ENCODE measurements at regions not wholly inside any gene's neighbourhood (a gene's known extent, or its start where the extent isn't known, plus 50 kb on each side); places are given as distances from the start of the nearest gene placed in this dataset.

- TF ChIP-seq CTCF (IDR thresholded peaks at IDR 0.05; ENCODE audit: low read depth, low read length), result no peak
- no peak overlapping the region for H3K4me3 ChIP-seq (ENCODE audit: low read depth, low read length)
Measured at GRCh38 chr5:128673000-128673399, 135.0 kb upstream of the FBN2 start.

- no peak overlapping the region for H3K4me3 ChIP-seq (ENCODE audit: low read depth, low read length)
- TF ChIP-seq CTCF (IDR thresholded peaks at IDR 0.05; ENCODE audit: low read depth, low read length), result no peak
Measured at GRCh38 chr5:128673411-128673957, 135.4 kb upstream of the FBN2 start.

- H3K4me3 ChIP-seq (ENCODE audit: low read depth, low read length), result no peak overlapping the region
- TF ChIP-seq CTCF (IDR thresholded peaks at IDR 0.05; ENCODE audit: low read depth, low read length), result no peak
Measured at GRCh38 chr5:128673970-128674369, 135.9 kb upstream of the FBN2 start.

- peak; percentile 74 for TF ChIP-seq CTCF (IDR thresholded peaks at IDR 0.05; ENCODE audit: low read depth, low read length)
- H3K4me3 ChIP-seq (ENCODE audit: low read depth, low read length), result no peak overlapping the region
Measured at GRCh38 chr5:128674837-128675446, 136.9 kb upstream of the FBN2 start.

GRCh38 chr5:128681096-128681495, 143.1 kb upstream of the FBN2 start:
- no peak overlapping the region for H3K4me3 ChIP-seq (ENCODE audit: low read depth, low read length)
- no peak for TF ChIP-seq CTCF (IDR thresholded peaks at IDR 0.05; ENCODE audit: low read depth, low read length)

GRCh38 chr5:128681764-128682592, 143.9 kb upstream of the FBN2 start:
- TF ChIP-seq CTCF (IDR thresholded peaks at IDR 0.05; ENCODE audit: low read depth, low read length), result no peak
- no peak overlapping the region for H3K4me3 ChIP-seq (ENCODE audit: low read depth, low read length)

GRCh38 chr5:128682669-128683068, 144.6 kb upstream of the FBN2 start:
- H3K4me3 ChIP-seq (ENCODE audit: low read depth, low read length), result no peak overlapping the region
- TF ChIP-seq CTCF (IDR thresholded peaks at IDR 0.05; ENCODE audit: low read depth, low read length), result no peak
